ENCODE measurements at regions not wholly inside any gene's neighbourhood (a gene's known extent, or its start where the extent isn't known, plus 50 kb on each side); places are given as distances from the start of the nearest gene placed in this dataset.

- no peaks in the 10 kb centered on the region for H3K36me3 Mint-ChIP-seq
- no peak for DNase-seq (ENCODE audit: extremely low spot score, unreplicated experiment)
- no peak for TF ChIP-seq CTCF (conservative IDR thresholded peaks at IDR 0.05)
- H3K27ac Mint-ChIP-seq, result no peak overlapping the region
- peaks cover 7% of the 10 kb centered on the region for H3K4me1 Mint-ChIP-seq (ENCODE audit: unreplicated experiment)
- no peaks in the 10 kb centered on the region for H3K27me3 Mint-ChIP-seq
- no peak overlapping the region for H3K4me3 Mint-ChIP-seq
- H3K9me3 Mint-ChIP-seq, result peaks cover 5% of the 10 kb centered on the region
These were observed 99.9 kb upstream of the IPO5 start for GRCh38 chr13:97853550-97853949.

GRCh38 chr13:97855570-97856303, 97.7 kb upstream of the IPO5 start:
- Mint-ChIP-seq H3K9me3 (peaks cover 5% of the 10 kb centered on the region), H3K27ac (peak overlapping the region; percentile 2), H3K4me1 (ENCODE audit: unreplicated experiment) (peaks cover 7% of the 10 kb centered on the region), H3K4me3 (peak overlapping the region; percentile 44), H3K36me3 (no peaks in the 10 kb centered on the region), H3K27me3 (no peaks in the 10 kb centered on the region)
- peak; percentile 96 for TF ChIP-seq CTCF (conservative IDR thresholded peaks at IDR 0.05)
- no peak for DNase-seq (ENCODE audit: extremely low spot score, unreplicated experiment)

GRCh38 chr13:97856304-97856675, 97.2 kb upstream of the IPO5 start:
- H3K27ac Mint-ChIP-seq, result no peak overlapping the region
- TF ChIP-seq CTCF (conservative IDR thresholded peaks at IDR 0.05), result no peak
- no peaks in the 10 kb centered on the region for H3K27me3 Mint-ChIP-seq
- no peak overlapping the region for H3K4me3 Mint-ChIP-seq
- H3K9me3 Mint-ChIP-seq, result peaks cover 4% of the 10 kb centered on the region
- peaks cover 7% of the 10 kb centered on the region for H3K4me1 Mint-ChIP-seq (ENCODE audit: unreplicated experiment)
- H3K36me3 Mint-ChIP-seq, result no peaks in the 10 kb centered on the region
- DNase-seq (ENCODE audit: extremely low spot score, unreplicated experiment), result no peak

GRCh38 chr13:97858161-97858560, 95.3 kb upstream of the IPO5 start:
- no peak overlapping the region for H3K4me3 Mint-ChIP-seq

GRCh38 chr13:97866346-97866745, 87.1 kb upstream of the IPO5 start:
- no peak overlapping the region for H3K4me3 Mint-ChIP-seq
- H3K4me1 Mint-ChIP-seq (ENCODE audit: unreplicated experiment), result no peaks in the 10 kb centered on the region
- no peak for TF ChIP-seq CTCF (conservative IDR thresholded peaks at IDR 0.05)
- no peaks in the 10 kb centered on the region for H3K27me3 Mint-ChIP-seq
- H3K36me3 Mint-ChIP-seq, result no peaks in the 10 kb centered on the region
- DNase-seq (ENCODE audit: extremely low spot score, unreplicated experiment), result no peak
- no peak overlapping the region for H3K27ac Mint-ChIP-seq
- peaks cover 19% of the 10 kb centered on the region for H3K9me3 Mint-ChIP-seq

More at GRCh38 chr13:97858161-97858560, 95.3 kb upstream of the IPO5 start:
- Mint-ChIP-seq H3K27ac (no peak overlapping the region), H3K27me3 (no peaks in the 10 kb centered on the region), H3K36me3 (no peaks in the 10 kb centered on the region), H3K4me1 (ENCODE audit: unreplicated experiment) (peaks cover 7% of the 10 kb centered on the region), H3K9me3 (peaks cover 7% of the 10 kb centered on the region)
- DNase-seq (ENCODE audit: extremely low spot score, unreplicated experiment), result no peak
- TF ChIP-seq CTCF (conservative IDR thresholded peaks at IDR 0.05), result no peak

Measured in type B pancreatic cell (in vitro differentiated cells).